ENCODE measurements at regions not wholly inside any gene's neighbourhood (a gene's known extent, or its start where the extent isn't known, plus 50 kb on each side); places are given as distances from the start of the nearest gene placed in this dataset.

DNA sequence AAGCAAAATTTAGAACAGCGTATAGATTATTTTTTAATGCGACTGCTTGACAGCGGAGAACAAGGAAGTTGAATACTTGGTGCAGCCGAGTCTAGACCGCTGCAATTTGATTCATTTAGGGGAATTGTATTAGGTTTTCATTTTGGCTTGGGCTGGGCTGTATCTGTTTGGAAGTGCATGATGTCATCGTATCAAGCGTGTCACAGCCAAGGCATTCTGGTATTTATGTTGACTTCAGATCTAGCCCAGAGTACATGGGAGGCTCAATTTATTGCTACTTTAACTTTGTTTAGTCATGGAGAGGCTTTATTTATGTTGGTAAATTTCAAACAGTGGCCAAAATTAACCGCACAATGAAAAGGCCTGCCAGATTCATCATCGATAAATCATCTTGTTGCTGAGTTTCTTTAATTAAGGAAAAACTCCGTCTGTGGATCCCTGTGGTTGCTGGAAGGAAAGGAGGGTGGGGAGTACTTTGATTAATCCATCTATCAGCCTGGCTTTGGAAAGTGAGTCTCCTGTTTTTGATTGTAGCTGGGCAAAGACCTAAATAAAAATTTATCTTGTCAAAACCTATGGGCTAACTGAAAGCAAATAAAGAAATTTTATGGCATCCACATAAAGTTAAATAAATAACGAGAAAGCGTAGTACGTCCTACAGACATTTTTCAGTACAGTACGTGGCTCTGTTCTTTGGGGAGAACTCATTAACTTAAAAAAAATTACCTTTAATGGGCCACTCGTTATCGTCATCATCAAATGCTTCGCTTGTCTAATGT, 230.4 kb upstream of the SPRED2 start:
- peaks cover 3% of the 10 kb centered on the region for H3K9me3 ChIP-seq (ENCODE audit: severe bottlenecking)
- no peak overlapping the region for H3K4me3 ChIP-seq (ENCODE audit: low read depth, low read length)
- no peak overlapping the region for H3K27ac ChIP-seq
- TF ChIP-seq CTCF (IDR thresholded peaks at IDR 0.05; ENCODE audit: low read depth, low read length) = no peak
- H3K27me3 ChIP-seq (ENCODE audit: insufficient read depth, low read depth, severe bottlenecking) = peaks cover 58% of the 10 kb centered on the region
- H3K36me3 ChIP-seq = no peaks in the 10 kb centered on the region
- no peak for DNase-seq

DNA sequence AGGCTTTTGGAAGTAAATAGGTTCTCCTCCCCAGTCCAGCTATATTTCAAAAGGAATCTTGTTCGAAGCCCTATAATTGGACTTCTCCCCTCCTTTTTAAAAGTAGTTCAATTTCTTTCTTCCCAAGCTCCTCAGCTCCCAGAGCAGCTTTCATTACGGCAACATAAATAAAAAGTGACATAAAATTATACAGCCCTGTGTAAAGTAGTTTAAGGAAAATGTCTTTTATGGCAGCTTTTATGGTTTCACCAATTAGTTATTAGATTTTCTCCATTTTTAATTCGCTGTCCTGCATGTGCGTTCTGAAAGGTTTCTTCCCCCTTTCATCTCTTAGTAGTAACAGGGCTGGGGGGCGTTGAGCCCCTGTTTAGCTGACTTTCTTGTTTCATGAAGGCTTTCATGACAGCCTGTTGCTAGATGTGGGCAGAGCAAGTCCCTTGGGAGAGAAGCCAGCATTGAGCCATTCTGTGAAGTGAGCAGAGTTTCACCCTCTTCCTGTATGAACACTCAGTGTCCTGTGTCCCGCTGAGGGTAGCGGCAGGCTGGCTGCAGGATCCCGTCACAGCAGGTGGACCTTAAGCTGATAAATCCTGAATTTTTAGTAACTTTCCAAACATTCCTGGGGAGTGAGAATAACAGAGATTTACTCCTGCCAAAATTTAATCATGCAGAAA, 229.7 kb upstream of the SPRED2 start:
- Histone ChIP-seq H3K27me3 (ENCODE audit: insufficient read depth, low read depth, severe bottlenecking) (peaks cover 65% of the 10 kb centered on the region), H3K36me3 (no peaks in the 10 kb centered on the region), H3K9me3 (ENCODE audit: severe bottlenecking) (no peaks in the 10 kb centered on the region), H3K27ac (no peak overlapping the region), H3K4me3 (ENCODE audit: low read depth, low read length) (no peak overlapping the region)
- TF ChIP-seq CTCF (IDR thresholded peaks at IDR 0.05; ENCODE audit: low read depth, low read length) = no peak
- DNase-seq = no peak

- no peak overlapping the region for H3K27ac ChIP-seq
- no peak for DNase-seq
- no peak for TF ChIP-seq CTCF (IDR thresholded peaks at IDR 0.05; ENCODE audit: low read depth, low read length)
- no peak overlapping the region for H3K4me3 ChIP-seq (ENCODE audit: low read depth, low read length)
- H3K9me3 ChIP-seq (ENCODE audit: severe bottlenecking) = no peaks in the 10 kb centered on the region
- no peaks in the 10 kb centered on the region for H3K36me3 ChIP-seq
- H3K27me3 ChIP-seq (ENCODE audit: insufficient read depth, low read depth, severe bottlenecking) = peaks cover 60% of the 10 kb centered on the region
Observed at GRCh38 chr2:65660340-65660739, 227.9 kb upstream of the SPRED2 start.

DNA sequence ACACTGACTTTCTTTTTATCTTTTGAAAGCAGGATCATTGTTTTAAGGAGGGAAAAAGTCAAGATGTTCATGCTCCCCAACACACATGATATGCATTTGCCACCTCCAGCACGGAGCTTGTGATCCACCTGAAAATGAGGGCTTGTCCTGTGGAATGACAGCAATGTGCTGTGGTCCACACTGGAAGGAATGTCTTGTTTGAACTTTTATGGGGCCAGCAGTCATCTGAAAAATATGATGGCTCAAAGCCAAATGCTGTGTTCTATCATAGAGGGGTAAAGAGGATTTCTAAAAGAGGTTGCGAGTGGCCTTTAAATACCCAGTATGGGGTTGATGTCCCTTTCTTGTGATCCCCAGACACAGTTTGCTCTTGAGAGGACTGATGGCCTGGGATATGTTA, 226.5 kb upstream of the SPRED2 start:
- no peaks in the 10 kb centered on the region for H3K9me3 ChIP-seq (ENCODE audit: severe bottlenecking)
- no peak overlapping the region for H3K4me3 ChIP-seq (ENCODE audit: low read depth, low read length)
- H3K27ac ChIP-seq = no peak overlapping the region
- TF ChIP-seq CTCF (IDR thresholded peaks at IDR 0.05; ENCODE audit: low read depth, low read length) = no peak
- peaks cover 48% of the 10 kb centered on the region for H3K27me3 ChIP-seq (ENCODE audit: insufficient read depth, low read depth, severe bottlenecking)
- no peak for DNase-seq
- H3K36me3 ChIP-seq = no peaks in the 10 kb centered on the region

GRCh38 chr2:65658266-65658665, 225.9 kb upstream of the SPRED2 start:
- H3K4me3 ChIP-seq (ENCODE audit: low read depth, low read length) = no peak overlapping the region
- H3K27ac ChIP-seq = no peak overlapping the region
- H3K36me3 ChIP-seq = no peaks in the 10 kb centered on the region
- no peaks in the 10 kb centered on the region for H3K9me3 ChIP-seq (ENCODE audit: severe bottlenecking)
- no peak for TF ChIP-seq CTCF (IDR thresholded peaks at IDR 0.05; ENCODE audit: low read depth, low read length)
- H3K27me3 ChIP-seq (ENCODE audit: insufficient read depth, low read depth, severe bottlenecking) = peaks cover 45% of the 10 kb centered on the region
- DNase-seq = no peak

Measured in WERI-Rb-1 (cell line).